HEK293 (cell line): ENCODE measurements at regions not wholly inside any gene's neighbourhood (a gene's known extent, or its start where the extent isn't known, plus 50 kb on each side); places are given as distances from the start of the nearest gene placed in this dataset.

Source experiments
- ATF2 ChIP-seq: fragments of 450-650 bp; formaldehyde crosslinking; IDR thresholded peaks from 2 replicates; pipeline ENCODE4 v1.5.1; 2016; ENCODE audit warnings: missing biosample characterization, missing genetic modification characterization, low read depth
- GLIS1 ChIP-seq: fragments of 450-650 bp; formaldehyde crosslinking; IDR thresholded peaks from 2 replicates; pipeline ENCODE4 v1.5.1; 2016; ENCODE audit warnings: missing biosample characterization, missing genetic modification characterization
- ZFP3 ChIP-seq: fragments of 450-650 bp; formaldehyde crosslinking; IDR thresholded peaks from 2 replicates; pipeline ENCODE4 v1.5.1; 2016; ENCODE audit warnings: low read depth, missing biosample characterization, missing genetic modification characterization
- ZFP69B ChIP-seq: fragments of 450-650 bp; formaldehyde crosslinking; IDR thresholded peaks from 2 replicates; pipeline ENCODE4 v1.5.1; 2016; ENCODE audit warnings: missing biosample characterization, missing genetic modification characterization
- ZNF10 ChIP-seq: fragments of 450-650 bp; formaldehyde crosslinking; IDR thresholded peaks from 2 replicates; pipeline ENCODE4 v1.5.1; 2017; ENCODE audit warnings: missing biosample characterization, missing genetic modification characterization
- ZNF639 ChIP-seq: fragments of 450-650 bp; formaldehyde crosslinking; IDR thresholded peaks from 2 replicates; pipeline ENCODE4 v1.5.1; 2016; ENCODE audit warnings: missing biosample characterization, missing genetic modification characterization
- TF ChIP-seq, protein P1 (sequence below): fragments of 450-650 bp; formaldehyde crosslinking; IDR thresholded peaks from 2 replicates; pipeline ENCODE4 v1.5.1; 2016; ENCODE audit warnings: missing biosample characterization, missing genetic modification characterization

GRCh38 chr12:67388331-67389138 lies 119.4 kb downstream of the CAND1 start:
- TF ChIP-seq ZNF10 (tag by site-specific recombination) (no peak), ZNF639 (tag by site-specific recombination) (no peak), ZFP3 (tag by site-specific recombination) (no peak), GLIS1 (tag by site-specific recombination) (no peak), ZFP69B (no peak), ATF2 (tag by site-specific recombination) (no peak)
- TF ChIP-seq, protein P1, sequence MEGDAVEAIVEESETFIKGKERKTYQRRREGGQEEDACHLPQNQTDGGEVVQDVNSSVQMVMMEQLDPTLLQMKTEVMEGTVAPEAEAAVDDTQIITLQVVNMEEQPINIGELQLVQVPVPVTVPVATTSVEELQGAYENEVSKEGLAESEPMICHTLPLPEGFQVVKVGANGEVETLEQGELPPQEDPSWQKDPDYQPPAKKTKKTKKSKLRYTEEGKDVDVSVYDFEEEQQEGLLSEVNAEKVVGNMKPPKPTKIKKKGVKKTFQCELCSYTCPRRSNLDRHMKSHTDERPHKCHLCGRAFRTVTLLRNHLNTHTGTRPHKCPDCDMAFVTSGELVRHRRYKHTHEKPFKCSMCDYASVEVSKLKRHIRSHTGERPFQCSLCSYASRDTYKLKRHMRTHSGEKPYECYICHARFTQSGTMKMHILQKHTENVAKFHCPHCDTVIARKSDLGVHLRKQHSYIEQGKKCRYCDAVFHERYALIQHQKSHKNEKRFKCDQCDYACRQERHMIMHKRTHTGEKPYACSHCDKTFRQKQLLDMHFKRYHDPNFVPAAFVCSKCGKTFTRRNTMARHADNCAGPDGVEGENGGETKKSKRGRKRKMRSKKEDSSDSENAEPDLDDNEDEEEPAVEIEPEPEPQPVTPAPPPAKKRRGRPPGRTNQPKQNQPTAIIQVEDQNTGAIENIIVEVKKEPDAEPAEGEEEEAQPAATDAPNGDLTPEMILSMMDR (tag by site-specific recombination) = no peak
